H1 (cell line): ENCODE measurements at regions not wholly inside any gene's neighbourhood (a gene's known extent, or its start where the extent isn't known, plus 50 kb on each side); places are given as distances from the start of the nearest gene placed in this dataset.

Experiments used
- CTCF ChIA-PET: fragments of 300-600 bp; sonication (Branson Sonifier 250); formaldehyde crosslinking; loops from one replicate; lab custom pipeline; 2021; ENCODE audit not compliant: partially characterized antibody; lab: Charles Lee
- POLR2A ChIA-PET: fragments of 300-600 bp; sonication (Branson Sonifier 250); formaldehyde crosslinking; loops from one replicate; lab custom pipeline; 2021; ENCODE audit warnings: inconsistent platforms; ENCODE audit not compliant: partially characterized antibody; lab: Charles Lee
- DNase-seq, 2 experiments: peaks; one replicate each; pipeline versions ENCODE4 v3.0.0 to v3.0.0-alpha.2; 2010 to 2022; ENCODE audit warnings: low spot score in 2 of 2, low read depth in 1 of 2, mixed read lengths in 1 of 2
- FAIRE-seq: peaks from 2 replicates; lab custom pipeline; 2011; peaks lifted over from hg19 to GRCh38; lab: Jason Lieb, UNC
- H2AFZ ChIP-seq: 2 replicates; pipeline ENCODE4 v1.8.1; 2012; ENCODE audit warnings: low read length, inconsistent platforms
- H2AK5ac ChIP-seq: 2 replicates; pipeline ENCODE4 v1.6.1; 2013; ENCODE audit warnings: low read depth, low read length
- H2BK120ac ChIP-seq: replicated peaks from 2 replicates; pipeline ENCODE3; 2013; ENCODE audit warnings: low read depth, low read length, inconsistent platforms
- H2BK12ac ChIP-seq: 2 replicates; pipeline ENCODE4 v1.6.1; 2013; ENCODE audit warnings: low read depth, low read length
- H2BK15ac ChIP-seq: 2 replicates; pipeline ENCODE4 v1.6.1; 2013; ENCODE audit warnings: low read length
- H2BK20ac ChIP-seq: 2 replicates; pipeline ENCODE4 v1.6.1; 2013; ENCODE audit warnings: low read length
- H2BK5ac ChIP-seq: 2 replicates; pipeline ENCODE4 v1.6.1; 2013; ENCODE audit warnings: low read depth, low read length
- H3K14ac ChIP-seq: 2 replicates; pipeline ENCODE4 v1.6.1; 2013; ENCODE audit warnings: inconsistent platforms; ENCODE audit not compliant: insufficient read length
- H3K18ac ChIP-seq: 2 replicates; pipeline ENCODE4 v1.6.1; 2013; ENCODE audit warnings: low read length; ENCODE audit errors: extremely low read depth
- H3K23ac ChIP-seq: 2 replicates; pipeline ENCODE4 v1.6.1; 2013; ENCODE audit warnings: inconsistent platforms; ENCODE audit not compliant: insufficient read length
- H3K23me2 ChIP-seq: 2 replicates; pipeline ENCODE4 v1.6.1; 2013; ENCODE audit warnings: low read depth, low read length
- H3K27ac ChIP-seq: 2 replicates; pipeline ENCODE4 v1.6.1; 2011; ENCODE audit warnings: low read depth, low read length, inconsistent platforms
- H3K27me3 ChIP-seq, 4 experiments: replicated peaks in 1 of 4; 1 replicate in 1 of 4; 2 replicates in 3 of 4; pipeline versions ENCODE4 v1.6.1 to v1.8.1; 2011 to 2013; ENCODE audit warnings: low read length in 3 of 4, mild to moderate bottlenecking in 3 of 4, inconsistent platforms in 2 of 4, mixed read lengths in 2 of 4, moderate library complexity in 1 of 4; ENCODE audit not compliant: control insufficient read depth in 3 of 4, insufficient read depth in 3 of 4; ENCODE audit errors: extremely low read depth in 1 of 4
- H3K36me3 ChIP-seq, 4 experiments: 2 replicates each; pipeline versions ENCODE4 v1.6.1 to v1.8.1; 2011 to 2013; ENCODE audit warnings: mild to moderate bottlenecking in 4 of 4, low read length in 3 of 4, moderate library complexity in 2 of 4, control low read depth in 1 of 4, inconsistent platforms in 1 of 4; ENCODE audit not compliant: insufficient read depth in 4 of 4, control insufficient read depth in 2 of 4
- H3K4ac ChIP-seq: replicated peaks from 2 replicates; pipeline ENCODE3; 2013; ENCODE audit warnings: low read length, low read depth, mixed read lengths, inconsistent platforms; ENCODE audit not compliant: insufficient read length
- H3K4me1 ChIP-seq, 4 experiments: replicated peaks in 1 of 4; 1 replicate in 1 of 4; 2 replicates in 3 of 4; pipeline versions ENCODE4 v1.6.1 to v1.8.1; 2011 to 2013; ENCODE audit warnings: low read length in 3 of 4, inconsistent platforms in 2 of 4, mixed read lengths in 1 of 4; ENCODE audit not compliant: insufficient read depth in 4 of 4, control insufficient read depth in 3 of 4
- H3K4me2 ChIP-seq, 2 experiments: 2 replicates each; pipeline versions ENCODE4 v1.6.1 to v1.8.1; 2011 to 2013; ENCODE audit warnings: low read depth in 2 of 2, low read length in 2 of 2, control low read depth in 1 of 2, inconsistent platforms in 1 of 2, mild to moderate bottlenecking in 1 of 2; ENCODE audit not compliant: insufficient read depth in 1 of 2
- H3K4me3 ChIP-seq, 4 experiments: fragments of 200-600, 300-600 bp in 1 of 4; sonication (generic), shearing (Covaris generic), sonication (Bioruptor Twin) in 1 of 4; 2 replicates each; pipeline versions ENCODE4 v1.5.1 to v1.8.1; 2011 to 2016; ENCODE audit warnings: low read length in 4 of 4, low read depth in 3 of 4, control low read depth in 2 of 4, inconsistent platforms in 2 of 4, mild to moderate bottlenecking in 2 of 4, mixed read lengths in 1 of 4, moderate library complexity in 1 of 4; ENCODE audit not compliant: insufficient read depth in 2 of 4; ENCODE audit errors: extremely low read depth in 1 of 4
- H3K56ac ChIP-seq: replicated peaks from 2 replicates; pipeline ENCODE3; 2013; ENCODE audit warnings: low read depth, mild to moderate bottlenecking, mixed read lengths, low read length, inconsistent platforms; ENCODE audit not compliant: insufficient read length
- H3K79me1 ChIP-seq: 2 replicates; pipeline ENCODE4 v1.6.1; 2013; ENCODE audit warnings: low read depth, low read length, control low read depth
- H3K79me2 ChIP-seq, 2 experiments: 2 replicates each; pipeline versions ENCODE4 v1.6.1 to v1.8.1; 2012 to 2013; ENCODE audit warnings: low read length in 2 of 2, mild to moderate bottlenecking in 2 of 2, inconsistent platforms in 1 of 2; ENCODE audit not compliant: insufficient read depth in 2 of 2, control insufficient read depth in 1 of 2
- H3K9ac ChIP-seq, 4 experiments: replicated peaks in 1 of 4; 1 replicate in 1 of 4; 2 replicates in 3 of 4; pipeline versions ENCODE4 v1.6.1 to v1.8.1; 2011 to 2013; ENCODE audit warnings: low read depth in 3 of 4, low read length in 3 of 4, control low read depth in 2 of 4, mild to moderate bottlenecking in 2 of 4, moderate library complexity in 2 of 4, inconsistent platforms in 1 of 4; ENCODE audit errors: extremely low read depth in 1 of 4
- H3K9me3 ChIP-seq, 2 experiments: 2 replicates each; pipeline versions ENCODE4 v1.6.1 to v1.8.1; 2012 to 2013; ENCODE audit warnings: mild to moderate bottlenecking in 2 of 2, moderate library complexity in 2 of 2, control low read depth in 1 of 2, inconsistent platforms in 1 of 2, low read depth in 1 of 2, low read length in 1 of 2, mixed read lengths in 1 of 2; ENCODE audit not compliant: insufficient read depth in 2 of 2
- H4K20me1 ChIP-seq, 2 experiments: replicated peaks in 1 of 2; 2 replicates each; pipeline versions ENCODE3 to v1.8.1; 2011 to 2013; ENCODE audit warnings: inconsistent platforms in 2 of 2, low read length in 2 of 2, mild to moderate bottlenecking in 1 of 2; ENCODE audit not compliant: insufficient read depth in 2 of 2, control insufficient read depth in 1 of 2
- H4K5ac ChIP-seq: 2 replicates; pipeline ENCODE4 v1.6.1; 2013; ENCODE audit warnings: low read length, low read depth, mixed read lengths, inconsistent platforms; ENCODE audit not compliant: insufficient read length
- H4K8ac ChIP-seq: 2 replicates; pipeline ENCODE4 v1.8.0; 2013; ENCODE audit warnings: mild to moderate bottlenecking, moderate library complexity, low read length, inconsistent platforms; ENCODE audit not compliant: insufficient read depth; ENCODE audit errors: extremely low read depth
- H4K91ac ChIP-seq: replicated peaks from 2 replicates; pipeline ENCODE3; 2013; ENCODE audit warnings: low read length, mixed read lengths, inconsistent platforms; ENCODE audit not compliant: insufficient read length
- BRCA1 ChIP-seq: IDR thresholded peaks from 2 replicates; pipeline ENCODE4 v1.6.1; 2012; ENCODE audit warnings: low read depth, low read length, improper control_type of control experiment
- FOSL1 ChIP-seq: IDR thresholded peaks from 2 replicates; pipeline ENCODE4 v1.6.1; 2011; ENCODE audit warnings: mild to moderate bottlenecking, low read depth, low read length, moderate library complexity; ENCODE audit not compliant: insufficient read depth
- JUN ChIP-seq: IDR thresholded peaks from 2 replicates; pipeline ENCODE4 v1.6.1; 2011; ENCODE audit warnings: low read depth, mild to moderate bottlenecking, improper control_type of control experiment, low read length
- KDM5A ChIP-seq: fragments of 200-600 bp; IDR thresholded peaks from 2 replicates; pipeline ENCODE4 v1.7.1; 2012; ENCODE audit warnings: mild to moderate bottlenecking, low read length, inconsistent platforms, mixed read lengths
- NRF1 ChIP-seq: IDR thresholded peaks from 2 replicates; pipeline ENCODE4 v1.6.1; 2011; ENCODE audit warnings: mild to moderate bottlenecking, low read depth, low read length, improper control_type of control experiment
- POLR2A ChIP-seq, 2 experiments: IDR thresholded peaks; 1 replicate in 1 of 2; 2 replicates in 1 of 2; pipeline ENCODE4 v1.6.1; 2011; ENCODE audit warnings: low read depth in 2 of 2, low read length in 2 of 2, mild to moderate bottlenecking in 2 of 2; ENCODE audit errors: control extremely low read depth in 1 of 2
- POU5F1 ChIP-seq: IDR thresholded peaks from 2 replicates; pipeline ENCODE4 v1.6.1; 2011; ENCODE audit warnings: low read depth, mild to moderate bottlenecking, low read length, moderate library complexity
- RBBP5 ChIP-seq: IDR thresholded peaks from 2 replicates; pipeline ENCODE4 v1.7.1; 2012; ENCODE audit warnings: low read depth, mild to moderate bottlenecking, inconsistent platforms, low read length, moderate library complexity, borderline replicate concordance
- SP1 ChIP-seq: IDR thresholded peaks from 2 replicates; pipeline ENCODE4 v1.6.1; 2011; ENCODE audit warnings: low read depth, low read length
- TAF1 ChIP-seq: IDR thresholded peaks from 2 replicates; pipeline ENCODE4 v1.6.1; 2011; ENCODE audit warnings: mild to moderate bottlenecking, low read depth, low read length
- YY1 ChIP-seq: IDR thresholded peaks from 2 replicates; pipeline ENCODE4 v1.6.1; 2011; ENCODE audit warnings: low read depth, mild to moderate bottlenecking, low read length
- whole genome bisulfite sequencing, 2 experiments: shearing (Covaris generic) in 1 of 2; methylation state at CpG; one replicate each; pipeline versions ENCODE4 v1.1.6 to v1.1.7; 2013 to 2015; ENCODE audit warnings: low lambda C conversion rate in 2 of 2, mixed read lengths in 2 of 2, inconsistent platforms in 1 of 2, low coverage in 1 of 2, missing lambda C conversion rate in 1 of 2; ENCODE audit not compliant: insufficient replicate concordance in 2 of 2, insufficient coverage in 1 of 2, insufficient read length in 1 of 2; ENCODE audit errors: extremely low coverage in 1 of 2, missing lambda C conversion rate in 1 of 2; 5-methylcytosine and 5-hydroxymethylcytosine counted together

DNA sequence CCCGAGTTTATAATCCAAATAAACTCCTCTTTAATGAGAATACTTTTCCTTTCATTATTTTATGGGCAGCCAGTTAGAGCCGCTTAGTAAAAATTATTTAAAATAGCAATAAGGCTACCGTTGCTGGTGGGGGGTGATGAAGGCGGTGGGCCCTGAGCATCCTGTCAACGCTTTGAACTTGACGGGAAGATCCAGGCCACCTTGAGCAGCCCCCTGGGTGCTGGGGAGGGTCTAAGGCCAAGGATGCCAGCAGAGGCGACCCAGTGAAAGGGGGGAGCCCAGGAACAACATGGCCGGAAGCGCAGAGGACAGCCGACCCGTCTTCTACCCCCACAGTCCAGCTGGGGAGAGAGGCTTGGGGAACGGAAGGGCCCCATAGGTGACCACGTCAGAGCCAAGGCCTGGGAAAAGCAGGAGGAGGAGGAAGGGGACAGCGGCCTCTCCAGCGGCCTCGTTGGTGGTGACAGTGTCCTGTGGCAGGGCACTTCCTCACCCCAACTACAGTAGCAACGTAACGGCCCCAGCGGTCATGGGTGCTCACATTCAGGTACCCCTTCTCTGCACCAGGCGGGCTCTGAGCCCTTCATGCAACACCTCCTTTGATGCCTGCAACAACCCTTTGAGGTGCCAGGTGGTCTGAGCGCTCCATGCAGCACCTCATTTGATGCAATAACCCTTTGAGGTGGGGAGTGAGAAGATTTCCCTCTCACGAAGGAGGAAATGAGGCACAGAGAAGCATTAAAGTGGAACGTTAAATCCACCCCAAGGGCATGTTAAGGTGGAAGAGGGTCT, 695.3 kb downstream of the TBC1D22A start:
- Histone ChIP-seq H3K23ac (no peak overlapping the region), H3K4me2 (no peak overlapping the region), H3K14ac (no peak overlapping the region), H3K27me3 (no peaks in the 10 kb centered on the region), H2AFZ (no peak overlapping the region), H3K9ac (no peak overlapping the region), H4K91ac (no peak overlapping the region), H2BK15ac (no peak overlapping the region), H2BK20ac (no peak overlapping the region), H2AK5ac (no peak overlapping the region), H4K8ac (no peak overlapping the region; the same call in 1 of the 2 replicates), H4K20me1 (no peaks in the 10 kb centered on the region), H3K9me3 (peaks cover 71 to 78% of the 10 kb centered on the region in 2 experiments), H3K18ac (no peak overlapping the region), H4K5ac (no peak overlapping the region), H3K36me3 (no peaks in the 10 kb centered on the region), H3K27ac (no peak overlapping the region), H2BK5ac (no peak overlapping the region), H2BK120ac (no peak overlapping the region), H2BK12ac (no peak overlapping the region), H3K4me1 (no peaks in the 10 kb centered on the region), H3K23me2 (no peaks in the 10 kb centered on the region; the same call in 1 of the 2 replicates), H3K79me1 (no peaks in the 10 kb centered on the region), H3K56ac (no peak overlapping the region), H3K4me3 (no peak overlapping the region), H3K4ac (no peak overlapping the region), H3K79me2 (no peaks in the 10 kb centered on the region)
- 78% methylated on average over 19 of the region's 23 CpGs; no CpG with 5 or more reads in 1 of the 2 experiments for WGBS, 2 experiments
- POLR2A ChIA-PET = no interaction called here
- DNase-seq (no peak), FAIRE-seq (no peak)
- TF ChIP-seq JUN = no peak
- TF ChIP-seq TAF1 = no peak
- no peak for TF ChIP-seq POLR2A (IDR thresholded peaks at IDR 0.05; ENCODE audit: control extremely low read depth in 1 of 2, low read depth in 2 of 2, low read length in 2 of 2)
- TF ChIP-seq KDM5A = no peak
- TF ChIP-seq YY1 = no peak
- no peak for TF ChIP-seq POU5F1
- TF ChIP-seq SP1 = no peak
- no peak for TF ChIP-seq FOSL1
- no peak for TF ChIP-seq NRF1
- no peak for TF ChIP-seq RBBP5
- no peak for TF ChIP-seq BRCA1
- CTCF ChIA-PET = no interaction called here
